Keratinocyte (primary cell): ENCODE measurements at regions not wholly inside any gene's neighbourhood (a gene's known extent, or its start where the extent isn't known, plus 50 kb on each side); places are given as distances from the start of the nearest gene placed in this dataset.

Source experiments
- DNase-seq: peaks from one replicate; pipeline ENCODE4 v3.0.0-alpha.2; 2011; ENCODE audit warnings: low read depth, missing footprints, low spot score
- FAIRE-seq: peaks from 2 replicates; lab custom pipeline; 2011; peaks lifted over from hg19 to GRCh38; lab: Jason Lieb, UNC
- H2AFZ ChIP-seq: 2 replicates; pipeline ENCODE4 v1.6.0; 2012; ENCODE audit warnings: low read length, control low read depth, inconsistent platforms; ENCODE audit not compliant: control insufficient read depth
- H3K27ac ChIP-seq: 2 replicates; pipeline ENCODE4 v1.5.1; 2011; ENCODE audit warnings: low read length; ENCODE audit not compliant: control insufficient read depth, insufficient read depth
- H3K27me3 ChIP-seq: 3 replicates; pipeline ENCODE4 v1.6.0; 2011; ENCODE audit warnings: low read length; ENCODE audit not compliant: control insufficient read depth, insufficient read depth; ENCODE audit errors: extremely low read depth
- H3K36me3 ChIP-seq, 2 experiments: 2 replicates in 1 of 2; 3 replicates in 1 of 2; pipeline ENCODE4 v1.5.1; 2011; ENCODE audit warnings: low read length in 2 of 2, mild to moderate bottlenecking in 1 of 2; ENCODE audit not compliant: control insufficient read depth in 2 of 2, insufficient read depth in 2 of 2; ENCODE audit errors: extremely low read depth in 1 of 2
- H3K4me1 ChIP-seq: 3 replicates; pipeline ENCODE4 v1.5.1; 2011; ENCODE audit warnings: low read length; ENCODE audit not compliant: control insufficient read depth, insufficient read depth; ENCODE audit errors: extremely low read depth
- H3K4me2 ChIP-seq: 3 replicates; pipeline ENCODE4 v1.6.0; 2011; ENCODE audit warnings: low read depth, low read length; ENCODE audit not compliant: control insufficient read depth, insufficient read depth; ENCODE audit errors: extremely low read depth
- H3K4me3 ChIP-seq, 3 experiments: fragments of 200-600 bp in 1 of 3; sonication (generic) in 1 of 3; 2 replicates in 2 of 3; 3 replicates in 1 of 3; pipeline ENCODE4 v1.5.1; 2011 to 2016; ENCODE audit warnings: low read length in 3 of 3, mild to moderate bottlenecking in 3 of 3, control low read depth in 2 of 3, inconsistent platforms in 1 of 3, low read depth in 1 of 3, mixed read lengths in 1 of 3, mixed run types in 1 of 3, moderate library complexity in 1 of 3; ENCODE audit not compliant: control insufficient read depth in 2 of 3, insufficient read depth in 2 of 3; ENCODE audit errors: extremely low read depth in 1 of 3
- H3K79me2 ChIP-seq: 2 replicates; pipeline ENCODE4 v1.6.0; 2012; ENCODE audit warnings: low read length; ENCODE audit not compliant: control insufficient read depth, insufficient read depth
- H3K9ac ChIP-seq: 3 replicates; pipeline ENCODE4 v1.6.0; 2011; ENCODE audit warnings: low read length; ENCODE audit not compliant: control insufficient read depth, insufficient read depth; ENCODE audit errors: extremely low read depth
- H3K9me1 ChIP-seq: 3 replicates; pipeline ENCODE4 v1.6.0; 2011; ENCODE audit warnings: low read length; ENCODE audit not compliant: control insufficient read depth, insufficient read depth; ENCODE audit errors: extremely low read depth
- H3K9me3 ChIP-seq: 2 replicates; pipeline ENCODE4 v1.5.1; 2012; ENCODE audit warnings: low read depth, low read length; ENCODE audit not compliant: control insufficient read depth
- H4K20me1 ChIP-seq: 3 replicates; pipeline ENCODE4 v1.6.0; 2011; ENCODE audit warnings: low read length; ENCODE audit not compliant: control insufficient read depth, insufficient read depth; ENCODE audit errors: extremely low read depth
- EZH2 ChIP-seq: IDR thresholded peaks from one replicate; pipeline ENCODE4 v1.6.1; 2012; ENCODE audit warnings: inconsistent platforms, mild to moderate bottlenecking, low read length, moderate library complexity
- dilution Hi-C: fragments of 300-500 bp; cut with MboI; formaldehyde crosslinking; loops from one replicate; pipeline ENCODE4 v1.7.0; 2020; ENCODE audit warnings: low sequenced_read_pairs; ENCODE audit not compliant: extremely low pct_ligation_motif_present
- TF ChIP-seq, protein P1 (sequence below), 3 experiments: IDR thresholded peaks in 1 of 3; conservative IDR thresholded peaks in 1 of 3; optimal IDR thresholded peaks in 1 of 3; 2 replicates in 2 of 3; 3 replicates in 1 of 3; pipeline versions ENCODE3 to v1.5.1; 2011; ENCODE audit warnings: low read length in 3 of 3, mild to moderate bottlenecking in 3 of 3, moderate library complexity in 2 of 3, control low read depth in 1 of 3, inconsistent platforms in 1 of 3; ENCODE audit not compliant: insufficient read depth in 2 of 3; ENCODE audit errors: extremely low read depth in 1 of 3

DNA sequence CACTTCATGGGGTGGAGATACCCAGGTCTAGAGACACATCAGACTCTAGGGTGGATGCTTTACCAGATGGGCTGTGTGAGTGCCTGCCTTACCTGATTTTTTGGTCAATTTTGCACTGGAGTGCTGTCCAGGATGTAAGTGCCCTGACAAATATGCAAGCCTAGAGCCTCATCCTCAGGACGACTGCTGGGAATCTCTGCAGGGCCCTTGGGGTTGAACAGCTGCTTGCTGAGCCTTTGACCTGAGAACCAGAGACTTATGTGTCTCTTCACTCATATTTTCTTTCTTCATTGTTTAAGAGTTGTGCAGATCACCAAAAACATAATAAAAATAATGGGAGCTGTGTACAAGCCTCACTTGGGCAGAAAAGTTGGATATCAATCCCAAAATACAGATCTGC, 551.5 kb upstream of the ATP2B1 start:
- dilution Hi-C loops, result no loop called here
- H4K20me1 ChIP-seq, result no peaks in the 10 kb centered on the region
- no peaks in the 10 kb centered on the region for H3K27me3 ChIP-seq
- no peak for TF ChIP-seq EZH2
- TF ChIP-seq, protein P1, sequence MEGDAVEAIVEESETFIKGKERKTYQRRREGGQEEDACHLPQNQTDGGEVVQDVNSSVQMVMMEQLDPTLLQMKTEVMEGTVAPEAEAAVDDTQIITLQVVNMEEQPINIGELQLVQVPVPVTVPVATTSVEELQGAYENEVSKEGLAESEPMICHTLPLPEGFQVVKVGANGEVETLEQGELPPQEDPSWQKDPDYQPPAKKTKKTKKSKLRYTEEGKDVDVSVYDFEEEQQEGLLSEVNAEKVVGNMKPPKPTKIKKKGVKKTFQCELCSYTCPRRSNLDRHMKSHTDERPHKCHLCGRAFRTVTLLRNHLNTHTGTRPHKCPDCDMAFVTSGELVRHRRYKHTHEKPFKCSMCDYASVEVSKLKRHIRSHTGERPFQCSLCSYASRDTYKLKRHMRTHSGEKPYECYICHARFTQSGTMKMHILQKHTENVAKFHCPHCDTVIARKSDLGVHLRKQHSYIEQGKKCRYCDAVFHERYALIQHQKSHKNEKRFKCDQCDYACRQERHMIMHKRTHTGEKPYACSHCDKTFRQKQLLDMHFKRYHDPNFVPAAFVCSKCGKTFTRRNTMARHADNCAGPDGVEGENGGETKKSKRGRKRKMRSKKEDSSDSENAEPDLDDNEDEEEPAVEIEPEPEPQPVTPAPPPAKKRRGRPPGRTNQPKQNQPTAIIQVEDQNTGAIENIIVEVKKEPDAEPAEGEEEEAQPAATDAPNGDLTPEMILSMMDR (optimal IDR thresholded peaks at IDR 0.05 in 1 of 3, IDR thresholded peaks at IDR 0.05 in 1 of 3, conservative IDR thresholded peaks at IDR 0.05 in 1 of 3; ENCODE audit: extremely low read depth in 1 of 3, insufficient read depth in 2 of 3, low read length in 3 of 3), result no peak
- DNase-seq, result no peak
- no peaks in the 10 kb centered on the region for H3K9me3 ChIP-seq
- no peak overlapping the region for H3K9ac ChIP-seq
- FAIRE-seq, result no peak
- no peak overlapping the region for H3K27ac ChIP-seq
- H3K9me1 ChIP-seq, result no peaks in the 10 kb centered on the region
- no peak overlapping the region for H3K4me2 ChIP-seq
- no peaks in the 10 kb centered on the region for H3K36me3 ChIP-seq
- H3K4me1 ChIP-seq, result peaks cover 4% of the 10 kb centered on the region
- no peaks in the 10 kb centered on the region for H3K79me2 ChIP-seq
- no peak overlapping the region for H2AFZ ChIP-seq
- H3K4me3 ChIP-seq, result no peak overlapping the region

DNA sequence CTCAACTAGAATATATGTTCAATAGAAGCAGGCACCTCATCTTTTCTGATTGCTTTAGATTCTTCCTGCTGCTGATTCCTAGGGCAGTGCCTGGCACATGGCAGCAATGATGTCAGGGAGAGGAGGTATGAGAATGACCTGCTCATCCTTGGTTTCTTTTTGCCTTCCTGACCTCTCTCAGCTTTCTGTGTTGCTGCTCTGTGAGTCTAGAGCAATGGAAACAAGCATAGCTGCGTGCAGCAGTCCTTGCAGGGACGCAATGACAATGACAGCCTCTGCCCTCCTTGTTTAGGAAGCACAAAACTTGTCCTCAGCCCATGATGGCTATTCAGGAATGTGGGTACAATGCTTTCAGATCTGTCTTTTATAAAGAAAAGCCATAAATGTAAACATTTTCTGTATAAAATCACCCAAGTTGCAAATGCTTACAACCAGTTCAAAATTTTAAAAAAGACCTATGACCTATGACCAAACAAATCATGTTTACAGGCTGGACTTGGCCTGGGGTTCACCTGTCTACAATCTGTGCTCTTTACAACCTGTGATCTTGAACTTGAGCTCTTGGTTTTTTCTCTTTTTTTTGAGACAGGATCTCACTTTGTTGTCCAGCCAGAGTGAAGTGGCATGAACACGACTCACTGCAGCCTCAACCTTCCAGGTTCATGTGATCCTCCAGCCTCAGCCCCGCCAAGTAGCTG, 549.4 kb upstream of the ATP2B1 start:
- no peak for DNase-seq
- Histone ChIP-seq H3K9me1 (no peaks in the 10 kb centered on the region), H2AFZ (no peak overlapping the region), H3K4me3 (no peak overlapping the region), H3K36me3 (no peaks in the 10 kb centered on the region), H3K27ac (no peak overlapping the region), H3K9me3 (no peaks in the 10 kb centered on the region), H4K20me1 (no peaks in the 10 kb centered on the region), H3K27me3 (no peaks in the 10 kb centered on the region), H3K4me2 (no peak overlapping the region), H3K79me2 (no peaks in the 10 kb centered on the region), H3K4me1 (peaks cover 15% of the 10 kb centered on the region), H3K9ac (no peak overlapping the region)
- TF ChIP-seq, protein P1 (optimal IDR thresholded peaks at IDR 0.05 in 1 of 3, IDR thresholded peaks at IDR 0.05 in 1 of 3, conservative IDR thresholded peaks at IDR 0.05 in 1 of 3; ENCODE audit: extremely low read depth in 1 of 3, insufficient read depth in 2 of 3, low read length in 3 of 3), result no peak
- no peak for TF ChIP-seq EZH2
- dilution Hi-C loops, result no loop called here
- FAIRE-seq, result no peak
